ENCODE measurements at regions not wholly inside any gene's neighbourhood (a gene's known extent, or its start where the extent isn't known, plus 50 kb on each side); places are given as distances from the start of the nearest gene placed in this dataset.

GRCh38 chr4:141356321-141356962 lies 135.7 kb downstream of the ZNF330 start:
- no peak overlapping the region for H3K4me3 ChIP-seq (ENCODE audit: low read depth in 2 of 2, low read length in 1 of 2)
- H3K4me1 ChIP-seq (ENCODE audit: control insufficient read depth in 1 of 2, insufficient read depth in 2 of 2, low read depth in 1 of 2, low read length in 1 of 2) = peaks cover 0 to 16% of the 10 kb centered on the region in 2 experiments; a peak in 3 of 4 replicates
- no peaks in the 10 kb centered on the region for H3K79me2 ChIP-seq (ENCODE audit: insufficient read depth)
- H3K9me3 ChIP-seq = no peaks in the 10 kb centered on the region
- no peaks in the 10 kb centered on the region for H3K9me2 ChIP-seq
- H3F3A ChIP-seq (replicated peaks; ENCODE audit: insufficient read depth) = peaks cover 6% of the 10 kb centered on the region
- DNase-seq = no peak
- H3K27me3 ChIP-seq (ENCODE audit: insufficient read depth) = no peaks in the 10 kb centered on the region
- no peak overlapping the region for H3K4me2 ChIP-seq
- no peak overlapping the region for H3K27ac ChIP-seq (ENCODE audit: low read depth in 2 of 2, low read length in 1 of 2)
- no peaks in the 10 kb centered on the region for H3K36me3 ChIP-seq (replicated peaks in 1 of 2; ENCODE audit: control insufficient read depth in 1 of 2, insufficient read depth in 2 of 2, low read length in 1 of 2)
- ChIA-PET POLR2A (no interaction called here), CTCF (interaction anchor here (0.7 to 1.7 kb wide), 2 partner anchors 10 to 190 kb away, joined by 3 to 10 read pairs; no protein-coding TSS in a partner anchor)
- no peaks in the 10 kb centered on the region for H4K20me1 ChIP-seq (ENCODE audit: insufficient read depth)
- WGBS (ENCODE audit: low lambda C conversion rate) = 58% methylated on average over 1 of the region's 1 CpG
- TF ChIP-seq GABPA (IDR thresholded peaks at IDR 0.05; ENCODE audit: low read depth) (no peak), RFX5 (IDR thresholded peaks at IDR 0.05; ENCODE audit: low read length) (no peak), POLR2AphosphoS5 (IDR thresholded peaks at IDR 0.05; ENCODE audit: low read depth, low read length) (no peak), PBX3 (IDR thresholded peaks at IDR 0.05) (no peak), CTCF (IDR thresholded peaks at IDR 0.05) (no peak), REST (IDR thresholded peaks at IDR 0.05; ENCODE audit: low read depth, low read length) (no peak), NFIC (IDR thresholded peaks at IDR 0.05; ENCODE audit: borderline replicate concordance) (no peak), MEF2A (IDR thresholded peaks at IDR 0.05; ENCODE audit: borderline replicate concordance, low read depth) (no peak), USF2 (IDR thresholded peaks at IDR 0.05; ENCODE audit: borderline replicate concordance, low read depth, low read length) (no peak), ZBTB33 (IDR thresholded peaks at IDR 0.05; ENCODE audit: borderline replicate concordance, low read depth) (no peak), MXI1 (IDR thresholded peaks at IDR 0.05; ENCODE audit: low read depth, low read length) (no peak)
- no peak overlapping the region for H3K9ac ChIP-seq
- no peak overlapping the region for H2AFZ ChIP-seq (ENCODE audit: low read depth)

All from SK-N-SH (cell line).